K562 (cell line): ENCODE measurements at regions not wholly inside any gene's neighbourhood (a gene's known extent, or its start where the extent isn't known, plus 50 kb on each side); places are given as distances from the start of the nearest gene placed in this dataset.

ENCODE experiments used
- BRD4 ChIP-seq: fragments of 200-600 bp; sonication (generic); IDR thresholded peaks from 2 replicates; pipeline ENCODE4 v1.6.1; 2017; ENCODE audit warnings: inconsistent platforms
- CHCHD3 ChIP-seq: fragments of 250-450 bp; sonication (Bioruptor Pico); IDR thresholded peaks from 2 replicates; pipeline ENCODE4 v2.1.2; 2022; ENCODE audit warnings: mild to moderate bottlenecking
- COPS2 ChIP-seq: fragments of 450-650 bp; conservative IDR thresholded peaks from 2 replicates; pipeline ENCODE4 v1.6.1; 2016; ENCODE audit warnings: mild to moderate bottlenecking, moderate library complexity
- EWSR1 ChIP-seq: fragments of 450-650 bp; IDR thresholded peaks from 2 replicates; pipeline ENCODE4 v1.6.1; 2018; ENCODE audit warnings: borderline replicate concordance, mild to moderate bottlenecking, low read depth, moderate library complexity; ENCODE audit not compliant: partially characterized antibody
- FOS ChIP-seq: IDR thresholded peaks from 3 replicates; pipeline ENCODE4 v1.6.1; 2011; ENCODE audit not compliant: insufficient read length; ENCODE audit errors: extremely low read depth
- FOXK2 ChIP-seq, 2 experiments: fragments of 450-650 bp; IDR thresholded peaks in 1 of 2; conservative IDR thresholded peaks in 1 of 2; 2 replicates each; pipeline ENCODE4 v1.6.1; 2016; ENCODE audit warnings: low read depth in 2 of 2, mild to moderate bottlenecking in 1 of 2
- HMG20A ChIP-seq: fragments of 450-650 bp; formaldehyde crosslinking; conservative IDR thresholded peaks from 2 replicates; pipeline ENCODE4 v1.4.0; 2020; ENCODE audit warnings: mild to moderate bottlenecking, mixed read lengths
- KDM1A ChIP-seq, 2 experiments: fragments of 450-650 bp; IDR thresholded peaks; 2 replicates each; pipeline ENCODE4 v1.6.1; 2016; ENCODE audit warnings: mild to moderate bottlenecking in 2 of 2
- MCM2 ChIP-seq: fragments of 450-650 bp; IDR thresholded peaks from 2 replicates; pipeline ENCODE4 v1.6.1; 2017; ENCODE audit warnings: low read depth, mild to moderate bottlenecking
- NCOA4 ChIP-seq: fragments of 450-650 bp; IDR thresholded peaks from 2 replicates; pipeline ENCODE4 v1.6.1; 2018; ENCODE audit warnings: mild to moderate bottlenecking; ENCODE audit not compliant: partially characterized antibody
- PRMT5 ChIP-seq: sonication (generic); formaldehyde crosslinking; IDR thresholded peaks from 2 replicates; pipeline ENCODE4 v1.5.0; 2020; ENCODE audit warnings: missing genetic modification reagents
- THRAP3 ChIP-seq: fragments of 450-650 bp; IDR thresholded peaks from 2 replicates; pipeline ENCODE4 v1.6.1; 2016; ENCODE audit warnings: mild to moderate bottlenecking, inconsistent platforms, borderline replicate concordance
- THRB ChIP-seq: fragments of 450-650 bp; formaldehyde crosslinking; conservative IDR thresholded peaks from 2 replicates; pipeline ENCODE4 v1.4.0; 2022; ENCODE audit warnings: mild to moderate bottlenecking, missing genetic modification characterization
- ZNF444 ChIP-seq: fragments of 250-450 bp; sonication (Bioruptor Pico); IDR thresholded peaks from 2 replicates; pipeline ENCODE4 v1.4.0; 2020; ENCODE audit warnings: mild to moderate bottlenecking, moderate library complexity
- TF ChIP-seq, protein P1 (sequence below), 2 experiments: fragments of 450-650 bp in 1 of 2; sonication (generic) in 1 of 2; formaldehyde crosslinking in 1 of 2; IDR thresholded peaks; 2 replicates each; pipeline versions ENCODE4 v1.7.1 to v1.9.0; 2016 to 2022; ENCODE audit warnings: inconsistent platforms in 1 of 2, mild to moderate bottlenecking in 1 of 2, missing genetic modification reagents in 1 of 2
- TF ChIP-seq, protein P2 (sequence below), 2 experiments: fragments of 450-650 bp in 1 of 2; sonication (generic) in 1 of 2; formaldehyde crosslinking in 1 of 2; IDR thresholded peaks in 1 of 2; conservative IDR thresholded peaks in 1 of 2; 2 replicates each; pipeline versions ENCODE4 v1.6.1 to v1.8.1; 2016 to 2023; ENCODE audit warnings: mild to moderate bottlenecking in 2 of 2, moderate library complexity in 2 of 2, inconsistent platforms in 1 of 2, missing genetic modification reagents in 1 of 2

DNA sequence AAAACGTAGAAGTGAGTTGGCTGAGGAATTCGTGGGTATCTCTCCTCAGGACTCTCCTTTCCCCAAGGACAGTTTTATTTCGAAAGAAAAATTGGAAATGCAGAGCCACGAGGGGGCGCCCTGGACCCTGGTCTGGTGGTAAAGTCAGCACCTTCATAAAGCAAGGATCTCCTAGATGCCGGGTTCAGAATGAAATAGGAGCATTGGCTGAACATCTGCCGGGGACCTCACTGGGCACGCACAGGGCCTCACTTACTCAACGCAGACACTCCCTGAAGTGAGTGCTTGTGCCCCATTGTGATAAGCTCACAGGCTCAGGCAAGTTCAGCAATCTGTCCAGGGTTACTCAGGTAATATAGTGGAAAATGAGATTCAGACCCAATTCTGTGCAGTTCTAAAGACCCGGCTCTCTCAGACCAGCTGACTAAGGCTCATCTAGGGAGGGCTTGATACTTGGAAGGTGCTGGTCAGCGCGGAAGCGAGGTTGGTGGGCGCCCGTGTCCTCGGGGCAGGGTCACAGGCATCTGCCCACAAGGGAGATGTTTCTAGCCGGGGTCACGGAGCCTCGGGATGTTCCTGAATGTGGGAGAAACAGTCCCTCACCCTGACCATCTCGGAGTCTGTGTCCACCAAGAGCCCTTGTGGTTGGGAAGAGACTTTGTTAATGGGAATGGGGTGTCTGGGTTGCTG lies 55.7 kb upstream of the ETV3 start (continued):
- TF ChIP-seq FOXK2 (conservative IDR thresholded peaks at IDR 0.05 in 1 of 2, IDR thresholded peaks at IDR 0.05 in 1 of 2; ENCODE audit: low read depth in 2 of 2) (no peak), PRMT5 (CRISPR knock-in tag) (no peak), HMG20A (CRISPR knock-in tag) (no peak), KDM1A (IDR thresholded peaks at IDR 0.05) (no peak), EWSR1 (no peak), NCOA4 (no peak), THRB (CRISPR knock-in tag) (no peak), BRD4 (no peak), MCM2 (no peak), THRAP3 (no peak), ZNF444 (no peak), COPS2 (no peak), FOS (no peak), CHCHD3 (CRISPR knock-in tag) (no peak)
- TF ChIP-seq, protein P1, sequence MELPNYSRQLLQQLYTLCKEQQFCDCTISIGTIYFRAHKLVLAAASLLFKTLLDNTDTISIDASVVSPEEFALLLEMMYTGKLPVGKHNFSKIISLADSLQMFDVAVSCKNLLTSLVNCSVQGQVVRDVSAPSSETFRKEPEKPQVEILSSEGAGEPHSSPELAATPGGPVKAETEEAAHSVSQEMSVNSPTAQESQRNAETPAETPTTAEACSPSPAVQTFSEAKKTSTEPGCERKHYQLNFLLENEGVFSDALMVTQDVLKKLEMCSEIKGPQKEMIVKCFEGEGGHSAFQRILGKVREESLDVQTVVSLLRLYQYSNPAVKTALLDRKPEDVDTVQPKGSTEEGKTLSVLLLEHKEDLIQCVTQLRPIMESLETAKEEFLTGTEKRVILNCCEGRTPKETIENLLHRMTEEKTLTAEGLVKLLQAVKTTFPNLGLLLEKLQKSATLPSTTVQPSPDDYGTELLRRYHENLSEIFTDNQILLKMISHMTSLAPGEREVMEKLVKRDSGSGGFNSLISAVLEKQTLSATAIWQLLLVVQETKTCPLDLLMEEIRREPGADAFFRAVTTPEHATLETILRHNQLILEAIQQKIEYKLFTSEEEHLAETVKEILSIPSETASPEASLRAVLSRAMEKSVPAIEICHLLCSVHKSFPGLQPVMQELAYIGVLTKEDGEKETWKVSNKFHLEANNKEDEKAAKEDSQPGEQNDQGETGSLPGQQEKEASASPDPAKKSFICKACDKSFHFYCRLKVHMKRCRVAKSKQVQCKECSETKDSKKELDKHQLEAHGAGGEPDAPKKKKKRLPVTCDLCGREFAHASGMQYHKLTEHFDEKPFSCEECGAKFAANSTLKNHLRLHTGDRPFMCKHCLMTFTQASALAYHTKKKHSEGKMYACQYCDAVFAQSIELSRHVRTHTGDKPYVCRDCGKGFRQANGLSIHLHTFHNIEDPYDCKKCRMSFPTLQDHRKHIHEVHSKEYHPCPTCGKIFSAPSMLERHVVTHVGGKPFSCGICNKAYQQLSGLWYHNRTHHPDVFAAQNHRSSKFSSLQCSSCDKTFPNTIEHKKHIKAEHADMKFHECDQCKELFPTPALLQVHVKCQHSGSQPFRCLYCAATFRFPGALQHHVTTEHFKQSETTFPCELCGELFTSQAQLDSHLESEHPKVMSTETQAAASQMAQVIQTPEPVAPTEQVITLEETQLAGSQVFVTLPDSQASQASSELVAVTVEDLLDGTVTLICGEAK (IDR thresholded peaks at IDR 0.05), result no peak
- TF ChIP-seq, protein P1 (CRISPR knock-in tag; IDR thresholded peaks at IDR 0.05), result no peak
- TF ChIP-seq, protein P2, sequence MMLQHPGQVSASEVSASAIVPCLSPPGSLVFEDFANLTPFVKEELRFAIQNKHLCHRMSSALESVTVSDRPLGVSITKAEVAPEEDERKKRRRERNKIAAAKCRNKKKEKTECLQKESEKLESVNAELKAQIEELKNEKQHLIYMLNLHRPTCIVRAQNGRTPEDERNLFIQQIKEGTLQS (IDR thresholded peaks at IDR 0.05), result no peak
- TF ChIP-seq, protein P2 (CRISPR knock-in tag; conservative IDR thresholded peaks at IDR 0.05), result no peak
